ENCODE measurements at regions not wholly inside any gene's neighbourhood (a gene's known extent, or its start where the extent isn't known, plus 50 kb on each side); places are given as distances from the start of the nearest gene placed in this dataset.
A peak's percentile ranks its signal among the peaks of the same experiment; 100 is the strongest.

GRCh38 chr4:141810038-141810711 lies 173.8 kb downstream of the IL15 start:
- CTCF ChIA-PET: interaction anchor here (0.5 kb wide), 1 partner anchor 156 kb away, joined by 3 read pairs; no protein-coding TSS in a partner anchor
- H3K9me3 ChIP-seq (ENCODE audit: low read depth, low read length, poor library complexity, severe bottlenecking): no peaks in the 10 kb centered on the region
- DNase-seq (ENCODE audit: low spot score): peak; percentile 56

GRCh38 chr4:141810712-141811375 lies 174.5 kb downstream of the IL15 start:
- intact Hi-C loops (cut with micrococcal nuclease; ENCODE audit: unreplicated experiment): no loop called here
- POLR2A ChIA-PET (ENCODE audit: low non-redundant PET): no interaction called here
- CTCF ChIA-PET: no interaction called here

More at GRCh38 chr4:141810038-141810711, 173.8 kb downstream of the IL15 start:
- Histone ChIP-seq H3K27ac (ENCODE audit: low read depth, low read length, poor library complexity, severe bottlenecking) (no peak overlapping the region), H3K27me3 (replicated peaks; ENCODE audit: insufficient read depth, low read depth, low read length, poor library complexity) (peaks cover 3% of the 10 kb centered on the region), H3K36me3 (ENCODE audit: insufficient read depth, low read length, poor library complexity, severe bottlenecking) (no peaks in the 10 kb centered on the region), H3K4me3 (ENCODE audit: low read depth, low read length, poor library complexity, severe bottlenecking) (no peak overlapping the region), H3K4me1 (ENCODE audit: insufficient read depth, low read length, poor library complexity, severe bottlenecking) (peaks cover 15% of the 10 kb centered on the region)
- BruUV-seq (replicated peaks): no TSS peak
- TF ChIP-seq CTCF (conservative IDR thresholded peaks at IDR 0.05; ENCODE audit: low read depth, low read length) (no peak), EZH2 (IDR thresholded peaks at IDR 0.05; ENCODE audit: borderline replicate concordance, low read depth, low read length, poor library complexity, severe bottlenecking) (no peak)
- POLR2A ChIA-PET (ENCODE audit: low non-redundant PET): no interaction called here
- intact Hi-C loops (cut with micrococcal nuclease; ENCODE audit: unreplicated experiment): no loop called here

GRCh38 chr4:141812158-141812557 lies 175.8 kb downstream of the IL15 start:
- no TSS peak for BruUV-seq (replicated peaks)
- Histone ChIP-seq H3K27ac (ENCODE audit: low read depth, low read length, poor library complexity, severe bottlenecking) (no peak overlapping the region), H3K36me3 (ENCODE audit: insufficient read depth, low read length, poor library complexity, severe bottlenecking) (no peaks in the 10 kb centered on the region), H3K4me1 (ENCODE audit: insufficient read depth, low read length, poor library complexity, severe bottlenecking) (peaks cover 15% of the 10 kb centered on the region), H3K4me3 (ENCODE audit: low read depth, low read length, poor library complexity, severe bottlenecking) (no peak overlapping the region), H3K27me3 (replicated peaks; ENCODE audit: insufficient read depth, low read depth, low read length, poor library complexity) (peaks cover 3% of the 10 kb centered on the region), H3K9me3 (ENCODE audit: low read depth, low read length, poor library complexity, severe bottlenecking) (no peaks in the 10 kb centered on the region)
- no peak for DNase-seq (ENCODE audit: low spot score)
- POLR2A ChIA-PET (ENCODE audit: low non-redundant PET): no interaction called here
- CTCF ChIA-PET: no interaction called here
- TF ChIP-seq EZH2 (IDR thresholded peaks at IDR 0.05; ENCODE audit: borderline replicate concordance, low read depth, low read length, poor library complexity, severe bottlenecking) (no peak), CTCF (conservative IDR thresholded peaks at IDR 0.05; ENCODE audit: low read depth, low read length) (no peak)
- intact Hi-C loops (cut with micrococcal nuclease; ENCODE audit: unreplicated experiment): no loop called here

More at GRCh38 chr4:141810712-141811375, 174.5 kb downstream of the IL15 start:
- no peak overlapping the region for H3K27ac ChIP-seq (ENCODE audit: low read depth, low read length, poor library complexity, severe bottlenecking)
- peaks cover 3% of the 10 kb centered on the region for H3K27me3 ChIP-seq (replicated peaks; ENCODE audit: insufficient read depth, low read depth, low read length, poor library complexity)
- peaks cover 15% of the 10 kb centered on the region for H3K4me1 ChIP-seq (ENCODE audit: insufficient read depth, low read length, poor library complexity, severe bottlenecking)
- no peaks in the 10 kb centered on the region for H3K36me3 ChIP-seq (ENCODE audit: insufficient read depth, low read length, poor library complexity, severe bottlenecking)
- TF ChIP-seq EZH2 (IDR thresholded peaks at IDR 0.05; ENCODE audit: borderline replicate concordance, low read depth, low read length, poor library complexity, severe bottlenecking) (no peak), CTCF (conservative IDR thresholded peaks at IDR 0.05; ENCODE audit: low read depth, low read length) (no peak)
- peak; percentile 30 for DNase-seq (ENCODE audit: low spot score)
- H3K4me3 ChIP-seq (ENCODE audit: low read depth, low read length, poor library complexity, severe bottlenecking): no peak overlapping the region
- no peaks in the 10 kb centered on the region for H3K9me3 ChIP-seq (ENCODE audit: low read depth, low read length, poor library complexity, severe bottlenecking)
- no TSS peak for BruUV-seq (replicated peaks)
